Endodermal cell (in vitro differentiated cells): ENCODE measurements at regions not wholly inside any gene's neighbourhood (a gene's known extent, or its start where the extent isn't known, plus 50 kb on each side); places are given as distances from the start of the nearest gene placed in this dataset.
A peak's percentile ranks its signal among the peaks of the same experiment; 100 is the strongest.

ENCODE experiments used
- DNase-seq: peaks from one replicate; pipeline ENCODE4 v3.0.0-alpha.2; 2017
- H3K27ac ChIP-seq: 2 replicates; pipeline ENCODE4 v1.5.1; 2013; ENCODE audit warnings: mild to moderate bottlenecking, low read depth, low read length, moderate library complexity
- H3K27me3 ChIP-seq: 2 replicates; pipeline ENCODE4 v1.6.1; 2013; ENCODE audit warnings: mild to moderate bottlenecking, low read length, moderate library complexity; ENCODE audit not compliant: insufficient read depth, control insufficient read depth, poor library complexity, severe bottlenecking
- H3K36me3 ChIP-seq: 2 replicates; pipeline ENCODE4 v1.7.0; 2013; ENCODE audit warnings: mild to moderate bottlenecking, low read length, moderate library complexity; ENCODE audit not compliant: control insufficient read depth, insufficient read depth
- H3K4me1 ChIP-seq: one replicate; pipeline ENCODE4 v1.7.0; 2013; ENCODE audit warnings: low read length; ENCODE audit not compliant: control insufficient read depth, insufficient read depth
- H3K4me3 ChIP-seq: 2 replicates; pipeline ENCODE4 v1.5.1; 2013; ENCODE audit warnings: mild to moderate bottlenecking, low read length, moderate library complexity
- H3K9ac ChIP-seq: 2 replicates; pipeline ENCODE4 v1.6.1; 2013; ENCODE audit warnings: mild to moderate bottlenecking, low read length, moderate library complexity; ENCODE audit not compliant: poor library complexity, severe bottlenecking; ENCODE audit errors: extremely low read depth
- H3K9me3 ChIP-seq: 2 replicates; pipeline ENCODE4 v1.6.1; 2013; ENCODE audit warnings: mild to moderate bottlenecking, low read length, moderate library complexity; ENCODE audit not compliant: control insufficient read depth
- H3K27ac Mint-ChIP-seq: 2 replicates; pipeline ENCODE4 v1.8.0; 2020; ENCODE audit warnings: mixed read lengths
- H3K27me3 Mint-ChIP-seq: 2 replicates; pipeline ENCODE4 v1.8.0; 2021; ENCODE audit warnings: mild to moderate bottlenecking, mixed read lengths; ENCODE audit not compliant: insufficient read depth
- H3K36me3 Mint-ChIP-seq: 2 replicates; pipeline ENCODE4 v1.8.0; 2020; ENCODE audit warnings: low read depth, mixed read lengths
- H3K4me1 Mint-ChIP-seq: 2 replicates; pipeline ENCODE4 v1.8.0; 2020; ENCODE audit warnings: mixed read lengths
- H3K4me3 Mint-ChIP-seq: 2 replicates; pipeline ENCODE4 v1.8.0; 2020; ENCODE audit warnings: mild to moderate bottlenecking, moderate library complexity, mixed read lengths
- H3K9me3 Mint-ChIP-seq: 2 replicates; pipeline ENCODE4 v1.8.0; 2020; ENCODE audit warnings: mild to moderate bottlenecking, mixed read lengths
- WGBS, 2 experiments: methylation state at CpG; one replicate each; pipeline versions ENCODE4 v1.1.5 to v1.1.7; 2013; ENCODE audit warnings: missing lambda C conversion rate in 2 of 2, mixed read lengths in 1 of 2; ENCODE audit not compliant: insufficient coverage in 1 of 2, insufficient read length in 1 of 2; 5-methylcytosine and 5-hydroxymethylcytosine counted together
- TF ChIP-seq, protein P1 (sequence below): fragments of 200-600 bp; sonication (generic); conservative IDR thresholded peaks from 2 replicates; pipeline ENCODE4 v1.5.0; 2021; ENCODE audit warnings: antibody characterized with exemption, mild to moderate bottlenecking

DNA sequence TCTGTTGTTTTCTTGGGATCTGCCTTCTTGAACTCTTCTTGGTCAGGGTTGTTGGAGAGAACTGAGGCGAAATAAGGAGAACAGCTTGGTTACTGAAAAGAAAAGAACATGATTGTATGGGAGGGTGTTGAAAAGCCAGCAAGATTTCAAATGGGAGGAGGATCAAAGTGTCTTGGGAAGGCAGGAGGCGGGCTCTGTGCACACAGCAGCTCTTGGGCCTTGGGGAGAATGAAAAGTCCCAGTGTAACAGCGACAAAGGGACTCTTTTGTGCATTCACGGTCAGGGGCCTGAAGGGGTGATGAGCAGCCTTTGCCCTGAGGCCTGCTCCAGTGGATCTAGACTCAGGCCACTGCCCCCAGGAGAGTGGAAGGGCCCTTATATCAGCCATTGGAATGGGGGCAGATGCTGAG, 135.4 kb downstream of the ADAMTS15 start:
- Histone ChIP-seq H3K27me3 (no peaks in the 10 kb centered on the region), H3K36me3 (no peaks in the 10 kb centered on the region), H3K9me3 (peaks cover 4% of the 10 kb centered on the region), H3K4me1 (peaks cover 13% of the 10 kb centered on the region), H3K9ac (no peak overlapping the region), H3K27ac (peak overlapping the region; percentile 45), H3K4me3 (no peak overlapping the region)
- Mint-ChIP-seq H3K4me3 (no peak overlapping the region), H3K9me3 (peaks cover 3% of the 10 kb centered on the region), H3K36me3 (no peaks in the 10 kb centered on the region), H3K27ac (no peak overlapping the region), H3K27me3 (peaks cover under 1% of the 10 kb centered on the region), H3K4me1 (peaks cover 17% of the 10 kb centered on the region)
- TF ChIP-seq, protein P1, sequence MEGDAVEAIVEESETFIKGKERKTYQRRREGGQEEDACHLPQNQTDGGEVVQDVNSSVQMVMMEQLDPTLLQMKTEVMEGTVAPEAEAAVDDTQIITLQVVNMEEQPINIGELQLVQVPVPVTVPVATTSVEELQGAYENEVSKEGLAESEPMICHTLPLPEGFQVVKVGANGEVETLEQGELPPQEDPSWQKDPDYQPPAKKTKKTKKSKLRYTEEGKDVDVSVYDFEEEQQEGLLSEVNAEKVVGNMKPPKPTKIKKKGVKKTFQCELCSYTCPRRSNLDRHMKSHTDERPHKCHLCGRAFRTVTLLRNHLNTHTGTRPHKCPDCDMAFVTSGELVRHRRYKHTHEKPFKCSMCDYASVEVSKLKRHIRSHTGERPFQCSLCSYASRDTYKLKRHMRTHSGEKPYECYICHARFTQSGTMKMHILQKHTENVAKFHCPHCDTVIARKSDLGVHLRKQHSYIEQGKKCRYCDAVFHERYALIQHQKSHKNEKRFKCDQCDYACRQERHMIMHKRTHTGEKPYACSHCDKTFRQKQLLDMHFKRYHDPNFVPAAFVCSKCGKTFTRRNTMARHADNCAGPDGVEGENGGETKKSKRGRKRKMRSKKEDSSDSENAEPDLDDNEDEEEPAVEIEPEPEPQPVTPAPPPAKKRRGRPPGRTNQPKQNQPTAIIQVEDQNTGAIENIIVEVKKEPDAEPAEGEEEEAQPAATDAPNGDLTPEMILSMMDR: no peak
- DNase-seq: no peak
- WGBS, 2 experiments: 84 to 85% methylated on average over 2 to 4 of the region's 4 CpGs

DNA sequence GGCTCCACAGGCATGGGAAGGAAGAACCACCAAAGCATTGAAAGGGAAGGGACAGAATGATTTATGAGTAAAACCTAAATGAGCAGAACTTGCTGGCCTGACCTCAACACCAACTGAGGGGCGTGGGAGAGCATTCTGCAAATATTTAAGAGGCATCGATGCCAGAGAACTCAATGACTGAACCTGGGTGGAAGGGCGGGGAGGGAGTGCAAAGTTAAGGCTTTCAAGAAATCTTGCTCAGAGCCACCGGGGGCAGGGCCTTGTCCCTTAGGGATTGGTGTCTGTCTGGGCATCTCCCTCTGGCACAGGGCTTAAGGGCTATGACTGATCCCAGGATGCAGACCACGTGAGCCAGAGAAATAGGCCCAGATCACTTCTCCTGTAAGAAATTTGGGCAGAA, 137.1 kb downstream of the ADAMTS15 start:
- no peak for DNase-seq
- no peak overlapping the region for H3K27ac ChIP-seq
- no peaks in the 10 kb centered on the region for H3K27me3 ChIP-seq
- H3K9me3 Mint-ChIP-seq: peaks cover 2% of the 10 kb centered on the region
- WGBS, 2 experiments: 88 to 94% methylated on average over 2 to 5 of the region's 5 CpGs
- H3K9ac ChIP-seq: no peak overlapping the region
- TF ChIP-seq, protein P1: no peak
- no peaks in the 10 kb centered on the region for H3K36me3 Mint-ChIP-seq
- H3K4me1 ChIP-seq: peaks cover 13% of the 10 kb centered on the region
- peaks cover 12% of the 10 kb centered on the region for H3K4me1 Mint-ChIP-seq
- H3K4me3 ChIP-seq: no peak overlapping the region
- H3K27me3 Mint-ChIP-seq: no peaks in the 10 kb centered on the region
- H3K27ac Mint-ChIP-seq: no peak overlapping the region
- H3K36me3 ChIP-seq: no peaks in the 10 kb centered on the region
- no peak overlapping the region for H3K4me3 Mint-ChIP-seq
- H3K9me3 ChIP-seq: no peaks in the 10 kb centered on the region

DNA sequence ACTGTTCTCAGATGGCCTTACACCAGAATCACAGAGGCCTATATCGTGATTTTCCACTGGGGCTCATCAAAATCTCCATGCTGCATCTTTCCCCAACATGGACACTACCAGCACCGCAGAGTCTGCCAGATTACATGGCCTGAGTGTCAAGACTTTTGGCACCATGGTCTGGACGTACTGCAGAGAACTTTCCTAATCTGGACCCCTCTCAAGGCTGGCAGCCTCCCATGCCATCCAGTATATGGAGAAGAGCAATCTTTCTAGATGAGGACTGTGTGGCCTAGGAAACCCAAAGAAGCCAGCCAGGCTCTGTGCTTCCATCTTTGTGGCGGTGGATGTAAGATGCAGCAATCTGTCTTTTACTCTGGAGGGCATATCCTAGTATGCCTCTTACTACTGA, 139.2 kb downstream of the ADAMTS15 start:
- peak; percentile 11 for DNase-seq
- H3K4me1 Mint-ChIP-seq: no peaks in the 10 kb centered on the region
- no peaks in the 10 kb centered on the region for H3K4me1 ChIP-seq
- no peak overlapping the region for H3K27ac ChIP-seq
- H3K36me3 Mint-ChIP-seq: no peaks in the 10 kb centered on the region
- no peak overlapping the region for H3K4me3 ChIP-seq
- no peak overlapping the region for H3K4me3 Mint-ChIP-seq
- H3K9ac ChIP-seq: no peak overlapping the region
- no peaks in the 10 kb centered on the region for H3K27me3 Mint-ChIP-seq
- no peaks in the 10 kb centered on the region for H3K27me3 ChIP-seq
- H3K9me3 ChIP-seq: no peaks in the 10 kb centered on the region
- peaks cover 2% of the 10 kb centered on the region for H3K9me3 Mint-ChIP-seq
- TF ChIP-seq, protein P1: no peak
- 60 to 66% methylated on average over 2 to 4 of the region's 4 CpGs for WGBS, 2 experiments
- no peaks in the 10 kb centered on the region for H3K36me3 ChIP-seq
- H3K27ac Mint-ChIP-seq: no peak overlapping the region
